ENCODE measurements at regions not wholly inside any gene's neighbourhood (a gene's known extent, or its start where the extent isn't known, plus 50 kb on each side); places are given as distances from the start of the nearest gene placed in this dataset.

GRCh38 chr10:94193466-94193924 is 169.2 kb downstream of the NOC3L start:
- TF ChIP-seq EP300 (IDR thresholded peaks at IDR 0.05) (no peak), MAX (IDR thresholded peaks at IDR 0.05) (no peak), MAZ (IDR thresholded peaks at IDR 0.05; ENCODE audit: borderline replicate concordance, low read depth, low read length) (no peak), POLR2A (IDR thresholded peaks at IDR 0.05; ENCODE audit: low read length) (no peak), CBX8 (IDR thresholded peaks at IDR 0.05) (no peak), CEBPB (IDR thresholded peaks at IDR 0.05) (no peak), REST (IDR thresholded peaks at IDR 0.05) (no peak), EHF (CRISPR knock-in tag; IDR thresholded peaks at IDR 0.05) (no peak), TP53 (CRISPR knock-in tag; IDR thresholded peaks at IDR 0.05) (no peak), NR3C1 (IDR thresholded peaks at IDR 0.05) (no peak)
- TF ChIP-seq, protein P1, sequence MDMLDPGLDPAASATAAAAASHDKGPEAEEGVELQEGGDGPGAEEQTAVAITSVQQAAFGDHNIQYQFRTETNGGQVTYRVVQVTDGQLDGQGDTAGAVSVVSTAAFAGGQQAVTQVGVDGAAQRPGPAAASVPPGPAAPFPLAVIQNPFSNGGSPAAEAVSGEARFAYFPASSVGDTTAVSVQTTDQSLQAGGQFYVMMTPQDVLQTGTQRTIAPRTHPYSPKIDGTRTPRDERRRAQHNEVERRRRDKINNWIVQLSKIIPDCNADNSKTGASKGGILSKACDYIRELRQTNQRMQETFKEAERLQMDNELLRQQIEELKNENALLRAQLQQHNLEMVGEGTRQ (IDR thresholded peaks at IDR 0.05), result no peak
- TF ChIP-seq, protein P2, sequence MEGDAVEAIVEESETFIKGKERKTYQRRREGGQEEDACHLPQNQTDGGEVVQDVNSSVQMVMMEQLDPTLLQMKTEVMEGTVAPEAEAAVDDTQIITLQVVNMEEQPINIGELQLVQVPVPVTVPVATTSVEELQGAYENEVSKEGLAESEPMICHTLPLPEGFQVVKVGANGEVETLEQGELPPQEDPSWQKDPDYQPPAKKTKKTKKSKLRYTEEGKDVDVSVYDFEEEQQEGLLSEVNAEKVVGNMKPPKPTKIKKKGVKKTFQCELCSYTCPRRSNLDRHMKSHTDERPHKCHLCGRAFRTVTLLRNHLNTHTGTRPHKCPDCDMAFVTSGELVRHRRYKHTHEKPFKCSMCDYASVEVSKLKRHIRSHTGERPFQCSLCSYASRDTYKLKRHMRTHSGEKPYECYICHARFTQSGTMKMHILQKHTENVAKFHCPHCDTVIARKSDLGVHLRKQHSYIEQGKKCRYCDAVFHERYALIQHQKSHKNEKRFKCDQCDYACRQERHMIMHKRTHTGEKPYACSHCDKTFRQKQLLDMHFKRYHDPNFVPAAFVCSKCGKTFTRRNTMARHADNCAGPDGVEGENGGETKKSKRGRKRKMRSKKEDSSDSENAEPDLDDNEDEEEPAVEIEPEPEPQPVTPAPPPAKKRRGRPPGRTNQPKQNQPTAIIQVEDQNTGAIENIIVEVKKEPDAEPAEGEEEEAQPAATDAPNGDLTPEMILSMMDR (IDR thresholded peaks at IDR 0.05), result no peak
- TF ChIP-seq, protein P3, sequence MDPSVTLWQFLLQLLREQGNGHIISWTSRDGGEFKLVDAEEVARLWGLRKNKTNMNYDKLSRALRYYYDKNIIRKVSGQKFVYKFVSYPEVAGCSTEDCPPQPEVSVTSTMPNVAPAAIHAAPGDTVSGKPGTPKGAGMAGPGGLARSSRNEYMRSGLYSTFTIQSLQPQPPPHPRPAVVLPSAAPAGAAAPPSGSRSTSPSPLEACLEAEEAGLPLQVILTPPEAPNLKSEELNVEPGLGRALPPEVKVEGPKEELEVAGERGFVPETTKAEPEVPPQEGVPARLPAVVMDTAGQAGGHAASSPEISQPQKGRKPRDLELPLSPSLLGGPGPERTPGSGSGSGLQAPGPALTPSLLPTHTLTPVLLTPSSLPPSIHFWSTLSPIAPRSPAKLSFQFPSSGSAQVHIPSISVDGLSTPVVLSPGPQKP (IDR thresholded peaks at IDR 0.05; ENCODE audit: low read depth, low read length), result no peak

Measured in A549 (cell line).